Vagina (tissue), 2 donors: ENCODE measurements at regions not wholly inside any gene's neighbourhood (a gene's known extent, or its start where the extent isn't known, plus 50 kb on each side); places are given as distances from the start of the nearest gene placed in this dataset.

Source experiments
- DNase-seq, 2 donors: peaks; one replicate each; pipeline ENCODE4 v3.0.0-alpha.2; 2017; ENCODE audit errors: extremely low spot score in 2 of 2
- H3K27ac ChIP-seq: fragments of 200-600 bp; sonication (generic); one replicate; pipeline ENCODE4 v1.5.1; 2019
- H3K27me3 ChIP-seq: fragments of 200-600 bp; sonication (generic); one replicate; pipeline ENCODE4 v1.5.1; 2019
- H3K36me3 ChIP-seq, 2 donors: fragments of 200-600 bp; sonication (generic); one replicate each; pipeline ENCODE4 v1.5.1; 2017 to 2019
- H3K4me1 ChIP-seq: fragments of 200-600 bp; sonication (generic); one replicate; pipeline ENCODE4 v1.5.1; 2019
- H3K4me3 ChIP-seq, 2 donors: fragments of 200-600 bp; sonication (generic); 1 replicate in 1 of 2; 2 replicates in 1 of 2; pipeline ENCODE4 v1.5.1; 2016 to 2019
- H3K9me3 ChIP-seq: fragments of 200-600 bp; sonication (generic); one replicate; pipeline ENCODE4 v1.5.1; 2019
- POLR2A ChIP-seq, 2 donors: fragments of 450-650 bp; IDR thresholded peaks; one replicate each; pipeline ENCODE4 v1.6.1; 2017; ENCODE audit warnings: antibody characterized with exemption in 2 of 2, mild to moderate bottlenecking in 2 of 2, moderate library complexity in 2 of 2
- POLR2AphosphoS5 ChIP-seq, 2 donors: sonication (generic); formaldehyde crosslinking; IDR thresholded peaks; one replicate each; pipeline ENCODE4 v1.9.0; 2017; ENCODE audit warnings: antibody characterized with exemption in 2 of 2, mild to moderate bottlenecking in 2 of 2, low read depth in 1 of 2; ENCODE audit not compliant: insufficient read depth in 1 of 2
- intact Hi-C: fragments of 100-400 bp; cut with DNase I; formaldehyde crosslinking; loops from one replicate; pipeline ENCODE4 v1.15.1; 2023
- TF ChIP-seq, protein P1 (sequence below), 3 experiments: fragments of 450-650 bp in 2 of 3; fragments of 200-600 bp in 1 of 3; sonication (generic) in 1 of 3; IDR thresholded peaks; one replicate each; pipeline ENCODE4 v1.5.1; 2017 to 2019; ENCODE audit warnings: antibody characterized with exemption in 3 of 3, mild to moderate bottlenecking in 2 of 3, moderate library complexity in 2 of 3

- no peaks in the 10 kb centered on the region for H3K36me3 ChIP-seq
- H3K4me1 ChIP-seq: no peaks in the 10 kb centered on the region
- H3K4me3 ChIP-seq: no peak overlapping the region
- no peaks in the 10 kb centered on the region for H3K27me3 ChIP-seq
- H3K9me3 ChIP-seq: no peaks in the 10 kb centered on the region
- DNase-seq: no peak
- intact Hi-C loops: no loop called here
- TF ChIP-seq, protein P1, sequence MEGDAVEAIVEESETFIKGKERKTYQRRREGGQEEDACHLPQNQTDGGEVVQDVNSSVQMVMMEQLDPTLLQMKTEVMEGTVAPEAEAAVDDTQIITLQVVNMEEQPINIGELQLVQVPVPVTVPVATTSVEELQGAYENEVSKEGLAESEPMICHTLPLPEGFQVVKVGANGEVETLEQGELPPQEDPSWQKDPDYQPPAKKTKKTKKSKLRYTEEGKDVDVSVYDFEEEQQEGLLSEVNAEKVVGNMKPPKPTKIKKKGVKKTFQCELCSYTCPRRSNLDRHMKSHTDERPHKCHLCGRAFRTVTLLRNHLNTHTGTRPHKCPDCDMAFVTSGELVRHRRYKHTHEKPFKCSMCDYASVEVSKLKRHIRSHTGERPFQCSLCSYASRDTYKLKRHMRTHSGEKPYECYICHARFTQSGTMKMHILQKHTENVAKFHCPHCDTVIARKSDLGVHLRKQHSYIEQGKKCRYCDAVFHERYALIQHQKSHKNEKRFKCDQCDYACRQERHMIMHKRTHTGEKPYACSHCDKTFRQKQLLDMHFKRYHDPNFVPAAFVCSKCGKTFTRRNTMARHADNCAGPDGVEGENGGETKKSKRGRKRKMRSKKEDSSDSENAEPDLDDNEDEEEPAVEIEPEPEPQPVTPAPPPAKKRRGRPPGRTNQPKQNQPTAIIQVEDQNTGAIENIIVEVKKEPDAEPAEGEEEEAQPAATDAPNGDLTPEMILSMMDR (IDR thresholded peaks at IDR 0.05): no peak
- no peak for TF ChIP-seq POLR2A (IDR thresholded peaks at IDR 0.05)
- TF ChIP-seq POLR2AphosphoS5 (IDR thresholded peaks at IDR 0.05; ENCODE audit: insufficient read depth in 1 of 2, low read depth in 1 of 2): no peak
- H3K27ac ChIP-seq: no peak overlapping the region
These were observed 208.2 kb downstream of the TFEC start for GRCh38 chr7:115822380-115822779.

- DNase-seq: no peak
- no peak overlapping the region for H3K27ac ChIP-seq
- H3K4me3 ChIP-seq: no peak overlapping the region
- TF ChIP-seq, protein P1 (IDR thresholded peaks at IDR 0.05): no peak
- TF ChIP-seq POLR2AphosphoS5 (IDR thresholded peaks at IDR 0.05; ENCODE audit: insufficient read depth in 1 of 2, low read depth in 1 of 2): no peak
- no peak for TF ChIP-seq POLR2A (IDR thresholded peaks at IDR 0.05)
- intact Hi-C loops: no loop called here
- no peaks in the 10 kb centered on the region for H3K27me3 ChIP-seq
- no peaks in the 10 kb centered on the region for H3K4me1 ChIP-seq
- no peaks in the 10 kb centered on the region for H3K36me3 ChIP-seq
- no peaks in the 10 kb centered on the region for H3K9me3 ChIP-seq
These were observed 214.1 kb downstream of the TFEC start for GRCh38 chr7:115816318-115816974.

DNA sequence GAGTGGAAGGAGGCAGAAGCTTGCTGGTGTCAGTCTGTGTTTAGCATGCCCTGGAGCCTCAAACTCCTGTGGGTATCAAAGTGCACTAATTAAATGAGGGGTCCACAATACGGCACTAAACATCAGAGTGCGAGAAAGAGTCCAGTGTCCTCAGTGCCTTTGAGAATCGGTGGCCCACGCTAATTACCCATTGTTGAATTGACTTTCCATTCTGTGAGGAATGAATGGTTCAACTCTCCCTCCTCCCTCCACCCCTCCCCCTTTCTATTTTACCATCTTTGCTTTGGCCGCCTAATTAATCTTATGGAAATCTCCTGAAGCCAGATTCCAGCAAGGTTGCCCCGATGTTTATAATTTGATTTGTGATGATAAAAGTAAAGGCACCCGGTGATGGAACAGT is 217.8 kb downstream of the TFEC start:
- TF ChIP-seq POLR2A (IDR thresholded peaks at IDR 0.05): no peak
- no peak for TF ChIP-seq POLR2AphosphoS5 (IDR thresholded peaks at IDR 0.05; ENCODE audit: insufficient read depth in 1 of 2, low read depth in 1 of 2)
- TF ChIP-seq, protein P1 (IDR thresholded peaks at IDR 0.05): no peak

DNA sequence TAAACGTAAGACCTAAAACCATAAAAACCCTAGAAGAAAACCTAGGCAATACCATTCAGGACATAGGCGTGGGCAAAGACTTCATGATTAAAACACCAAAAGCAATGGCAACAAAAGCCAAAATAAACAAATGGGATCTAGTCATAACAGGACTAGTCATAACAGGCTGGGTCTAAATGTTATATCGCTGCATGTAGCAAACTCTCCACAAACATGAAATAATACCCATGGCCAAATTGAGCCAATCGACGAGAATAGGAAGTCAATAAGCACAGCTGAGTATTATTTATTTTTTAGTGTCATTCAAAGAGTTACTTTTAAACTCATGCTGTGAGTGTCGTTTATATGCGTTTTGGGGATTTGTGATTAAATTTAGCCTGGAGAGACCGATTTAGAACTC is 225.1 kb downstream of the TFEC start:
- Histone ChIP-seq H3K36me3 (no peaks in the 10 kb centered on the region), H3K27ac (no peak overlapping the region), H3K4me3 (no peak overlapping the region), H3K4me1 (no peaks in the 10 kb centered on the region), H3K9me3 (no peaks in the 10 kb centered on the region), H3K27me3 (no peaks in the 10 kb centered on the region)
- TF ChIP-seq POLR2AphosphoS5 (IDR thresholded peaks at IDR 0.05; ENCODE audit: insufficient read depth in 1 of 2, low read depth in 1 of 2) (no peak), POLR2A (IDR thresholded peaks at IDR 0.05) (no peak)
- TF ChIP-seq, protein P1 (IDR thresholded peaks at IDR 0.05): no peak
- intact Hi-C loops: no loop called here
- no peak for DNase-seq

More for the DNA sequence above, 217.8 kb downstream of the TFEC start:
- Histone ChIP-seq H3K27me3 (no peaks in the 10 kb centered on the region), H3K4me3 (no peak overlapping the region), H3K4me1 (no peaks in the 10 kb centered on the region), H3K27ac (no peak overlapping the region), H3K9me3 (no peaks in the 10 kb centered on the region), H3K36me3 (no peaks in the 10 kb centered on the region)
- intact Hi-C loops: no loop called here
- DNase-seq: no peak

GRCh38 chr7:115802415-115802814 is 228.1 kb downstream of the TFEC start:
- Histone ChIP-seq H3K9me3 (no peaks in the 10 kb centered on the region), H3K27ac (no peak overlapping the region), H3K27me3 (no peaks in the 10 kb centered on the region), H3K36me3 (no peaks in the 10 kb centered on the region), H3K4me3 (no peak overlapping the region), H3K4me1 (no peaks in the 10 kb centered on the region)
- no peak for DNase-seq
- intact Hi-C loops: no loop called here
- TF ChIP-seq POLR2A (IDR thresholded peaks at IDR 0.05): no peak
- no peak for TF ChIP-seq POLR2AphosphoS5 (IDR thresholded peaks at IDR 0.05; ENCODE audit: insufficient read depth in 1 of 2, low read depth in 1 of 2)
- TF ChIP-seq, protein P1 (IDR thresholded peaks at IDR 0.05): no peak
